GM13977 (cell line): ENCODE measurements at regions not wholly inside any gene's neighbourhood (a gene's known extent, or its start where the extent isn't known, plus 50 kb on each side); places are given as distances from the start of the nearest gene placed in this dataset.

Experiments
- DNase-seq: peaks from one replicate; pipeline ENCODE4 v3.0.0; 2012; ENCODE audit warnings: low spot score
- CTCF ChIP-seq: IDR thresholded peaks from 2 replicates; pipeline ENCODE4 v1.5.1; 2012; ENCODE audit warnings: mild to moderate bottlenecking, control low read depth; ENCODE audit not compliant: insufficient read depth; ENCODE audit errors: extremely low read depth, missing control alignments
- in situ Hi-C: fragments of 300-500 bp; cut with MboI; formaldehyde crosslinking; loops from one replicate; pipeline ENCODE4 v1.12.0; 2022; ENCODE audit warnings: low sequenced_read_pairs, low pct_unique_long_range_greater_than_20kb, mixed read lengths, inconsistent platforms; ENCODE audit not compliant: unreplicated experiment

DNA sequence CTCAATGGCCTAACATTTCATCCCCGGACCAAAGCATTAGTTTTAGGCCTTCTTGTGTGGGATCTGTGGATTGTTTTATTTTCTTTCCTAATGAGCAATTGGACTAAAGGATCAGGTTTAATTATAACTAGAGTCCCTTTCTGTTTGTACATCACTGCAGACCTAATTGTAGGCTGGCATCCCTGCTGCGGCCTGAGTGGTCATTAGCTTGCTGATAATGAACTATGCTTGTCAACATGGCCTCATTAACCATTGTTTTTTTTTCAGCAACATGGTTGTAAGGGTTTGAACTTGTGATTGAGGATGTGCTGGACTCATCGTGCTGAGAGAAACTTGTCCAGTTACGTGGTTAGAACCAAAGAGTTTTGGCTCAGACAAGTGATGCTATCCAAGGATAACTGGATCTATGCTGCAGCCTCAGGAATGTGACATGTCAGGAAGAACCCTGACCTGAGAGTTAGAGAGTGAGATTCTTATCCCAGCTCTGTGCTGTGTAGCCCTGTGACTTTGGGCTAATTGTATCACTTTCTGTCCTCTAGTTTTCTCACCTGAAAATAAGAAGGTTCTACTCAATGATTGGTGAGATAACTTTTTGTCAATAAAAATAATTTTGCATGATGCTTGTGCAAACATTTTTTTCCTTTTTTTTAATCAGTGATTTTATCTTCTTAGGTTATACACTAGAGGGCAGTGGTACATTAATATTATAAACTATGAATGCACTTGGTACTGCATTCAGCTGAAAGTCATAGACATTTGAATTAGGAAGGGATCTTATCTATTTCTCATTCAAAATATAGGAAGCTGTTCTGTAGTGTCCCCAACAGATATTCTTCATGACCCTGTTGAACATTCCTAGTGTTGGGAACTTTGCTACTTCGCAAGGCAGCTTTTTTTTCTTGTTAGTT, 140.9 kb downstream of the RNF144B start:
- in situ Hi-C loops: no loop called here
- no peak for TF ChIP-seq CTCF
- DNase-seq: no peak

GRCh38 chr6:18530201-18530600, 143.1 kb downstream of the RNF144B start:
- in situ Hi-C loops: no loop called here
- TF ChIP-seq CTCF: no peak
- DNase-seq: no peak

GRCh38 chr6:18532139-18532538, 145.0 kb downstream of the RNF144B start:
- TF ChIP-seq CTCF: no peak
- DNase-seq: no peak
- in situ Hi-C loops: no loop called here

GRCh38 chr6:18533793-18534192, 146.6 kb downstream of the RNF144B start:
- no peak for TF ChIP-seq CTCF
- in situ Hi-C loops: no loop called here
- DNase-seq: no peak

DNA sequence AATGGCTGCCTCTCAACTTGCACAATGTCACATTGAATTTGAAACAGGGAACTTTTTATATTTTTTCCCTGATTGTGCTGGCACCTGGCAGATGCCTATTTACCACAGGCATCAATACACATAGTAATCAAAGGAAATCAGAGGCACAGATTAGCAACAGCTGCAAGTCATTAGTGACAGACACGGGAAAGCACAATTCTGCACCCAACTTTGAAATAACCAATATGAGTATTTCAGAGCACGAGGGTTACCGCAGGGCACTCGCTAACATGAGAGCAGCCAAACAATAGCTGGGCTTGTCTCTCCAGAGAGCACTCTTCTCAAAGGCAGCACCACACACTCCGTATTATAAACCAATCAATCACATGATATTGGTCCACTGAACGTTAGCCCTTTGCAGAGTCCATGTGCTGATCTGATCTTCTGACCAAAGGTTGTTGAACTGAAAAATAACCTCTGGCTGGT, 149.5 kb downstream of the RNF144B start:
- no peak for DNase-seq
- no peak for TF ChIP-seq CTCF
- in situ Hi-C loops: no loop called here

- TF ChIP-seq CTCF: no peak
- in situ Hi-C loops: no loop called here
- DNase-seq: no peak
Observed at GRCh38 chr6:18538315-18538714, 151.2 kb downstream of the RNF144B start.
